Sigmoid colon (tissue), 6 donors: ENCODE measurements at regions not wholly inside any gene's neighbourhood (a gene's known extent, or its start where the extent isn't known, plus 50 kb on each side); places are given as distances from the start of the nearest gene placed in this dataset.

ENCODE experiments used
- DNase-seq: peaks from one replicate; pipeline ENCODE4 v3.0.0-alpha.2; 2019
- H3K27ac ChIP-seq, 4 donors: fragments of 200-600 bp; sonication (generic); one replicate each; pipeline ENCODE4 v1.5.1; 2016 to 2019; ENCODE audit warnings: mild to moderate bottlenecking in 1 of 4
- H3K27me3 ChIP-seq, 3 donors: fragments of 200-600 bp; sonication (generic); one replicate each; pipeline ENCODE4 v1.5.1; 2019; ENCODE audit warnings: mild to moderate bottlenecking in 1 of 3
- H3K36me3 ChIP-seq, 4 donors: fragments of 200-600 bp; sonication (generic); one replicate each; pipeline ENCODE4 v1.5.1; 2016 to 2019
- H3K4me1 ChIP-seq, 4 donors: fragments of 200-600 bp; sonication (generic); one replicate each; pipeline ENCODE4 v1.5.1; 2017 to 2019
- H3K4me3 ChIP-seq, 4 donors: fragments of 200-600 bp; sonication (generic); one replicate each; pipeline ENCODE4 v1.5.1; 2017 to 2019; ENCODE audit warnings: mild to moderate bottlenecking in 2 of 4, moderate library complexity in 1 of 4
- H3K9me3 ChIP-seq, 4 donors: fragments of 200-600 bp in 3 of 4; sonication (generic) in 3 of 4; one replicate each; pipeline versions ENCODE4 v1.5.1 to v1.6.1; 2013 to 2019
- CTCF ChIP-seq, 4 experiments: fragments of 450-650 bp in 3 of 4; fragments of 200-600 bp in 1 of 4; IDR thresholded peaks; one replicate each; pipeline ENCODE4 v1.5.1; 2016 to 2019; ENCODE audit warnings: antibody characterized with exemption in 4 of 4, mild to moderate bottlenecking in 3 of 4, moderate library complexity in 2 of 4
- EP300 ChIP-seq, 4 donors: sonication (generic); formaldehyde crosslinking; IDR thresholded peaks; one replicate each; pipeline ENCODE4 v1.6.1; 2017; ENCODE audit warnings: antibody characterized with exemption in 4 of 4
- POLR2A ChIP-seq, 2 donors: fragments of 450-650 bp; IDR thresholded peaks; one replicate each; pipeline ENCODE4 v1.6.1; 2016; ENCODE audit warnings: antibody characterized with exemption in 2 of 2, mild to moderate bottlenecking in 2 of 2, moderate library complexity in 2 of 2
- POLR2AphosphoS5 ChIP-seq, 4 donors: sonication (generic); formaldehyde crosslinking; IDR thresholded peaks; one replicate each; pipeline ENCODE4 v1.6.1; 2017; ENCODE audit warnings: antibody characterized with exemption in 4 of 4
- WGBS, 2 donors: extraction: QIAGEN DNeasy Blood & Tissue Kit; methylation state at CpG; one replicate each; pipeline ENCODE4 v1.1.7; 2013; 5-methylcytosine and 5-hydroxymethylcytosine counted together
- intact Hi-C: fragments of 100-400 bp; cut with DNase I; formaldehyde crosslinking; loops from one replicate; pipeline ENCODE4 v1.15.1; 2023
- donor health status: healthy with polysubstance abuse.
- donor health status: healthy.

- TF ChIP-seq POLR2AphosphoS5 (IDR thresholded peaks at IDR 0.05) (no peak), CTCF (IDR thresholded peaks at IDR 0.05) (no peak), EP300 (IDR thresholded peaks at IDR 0.05) (no peak), POLR2A (IDR thresholded peaks at IDR 0.05) (no peak)
- intact Hi-C loops, result no loop called here
- DNase-seq, result peak; percentile 41
- Histone ChIP-seq H3K36me3 (no peaks in the 10 kb centered on the region), H3K27ac (no peak overlapping the region), H3K4me3 (no peak overlapping the region), H3K27me3 (peaks cover 7 to 63% (median 29%) of the 10 kb centered on the region in 3 donors), H3K4me1 (no peaks in the 10 kb centered on the region), H3K9me3 (no peaks in the 10 kb centered on the region)
- WGBS, 2 donors, result 89 to 92% methylated on average over 11 of the region's 11 CpGs
Observed at GRCh38 chr16:86962913-86963312, 354.3 kb downstream of the C16orf95 start.

GRCh38 chr16:86963600-86964575 is 353.3 kb downstream of the C16orf95 start:
- peaks cover 7 to 53% (median 24%) of the 10 kb centered on the region in 3 donors for H3K27me3 ChIP-seq
- intact Hi-C loops, result no loop called here
- H3K9me3 ChIP-seq, result no peaks in the 10 kb centered on the region
- TF ChIP-seq CTCF (IDR thresholded peaks at IDR 0.05), result no peak
- TF ChIP-seq EP300 (IDR thresholded peaks at IDR 0.05), result no peak
- TF ChIP-seq POLR2A (IDR thresholded peaks at IDR 0.05), result no peak
- no peak for TF ChIP-seq POLR2AphosphoS5 (IDR thresholded peaks at IDR 0.05)
- no peaks in the 10 kb centered on the region for H3K4me1 ChIP-seq
- WGBS, 2 donors, result 77 to 85% methylated on average over 25 of the region's 25 CpGs
- no peak overlapping the region for H3K27ac ChIP-seq
- no peak for DNase-seq
- H3K36me3 ChIP-seq, result no peaks in the 10 kb centered on the region
- no peak overlapping the region for H3K4me3 ChIP-seq

DNA sequence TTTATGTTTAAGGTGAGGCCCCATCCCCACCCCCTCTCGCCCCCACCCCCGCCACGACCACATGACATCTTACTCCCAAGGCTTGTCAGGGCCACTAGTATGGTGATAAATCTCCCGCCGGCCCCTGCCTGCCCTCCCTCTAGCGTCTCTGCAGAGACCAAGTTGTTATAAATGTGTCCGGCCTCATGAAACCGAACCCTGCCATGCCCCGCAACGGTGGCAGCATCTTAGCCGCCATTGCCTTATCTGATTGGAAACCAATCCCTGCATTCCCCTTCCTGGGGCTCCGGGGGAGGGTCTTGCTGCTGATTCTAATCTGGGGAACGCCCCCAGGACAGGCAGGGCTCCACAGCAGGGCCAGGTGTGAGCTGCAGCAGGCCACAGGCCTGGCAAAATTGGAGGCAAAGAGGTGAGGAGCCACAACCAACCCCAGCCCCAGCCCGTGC is 352.4 kb downstream of the C16orf95 start:
- 80 to 83% methylated on average over 14 of the region's 14 CpGs for WGBS, 2 donors
- H3K4me1 ChIP-seq, result no peaks in the 10 kb centered on the region
- peaks cover under 1 to 44% (median 18%) of the 10 kb centered on the region in 3 donors for H3K27me3 ChIP-seq
- no peak for DNase-seq
- H3K27ac ChIP-seq, result no peak overlapping the region
- H3K36me3 ChIP-seq, result no peaks in the 10 kb centered on the region
- H3K9me3 ChIP-seq, result no peaks in the 10 kb centered on the region
- intact Hi-C loops, result no loop called here
- TF ChIP-seq POLR2AphosphoS5 (IDR thresholded peaks at IDR 0.05) (no peak), CTCF (IDR thresholded peaks at IDR 0.05) (no peak), POLR2A (IDR thresholded peaks at IDR 0.05) (no peak), EP300 (IDR thresholded peaks at IDR 0.05) (no peak)
- no peak overlapping the region for H3K4me3 ChIP-seq

GRCh38 chr16:86965331-86965730 is 351.9 kb downstream of the C16orf95 start:
- no peak for TF ChIP-seq EP300 (IDR thresholded peaks at IDR 0.05)
- TF ChIP-seq CTCF (IDR thresholded peaks at IDR 0.05), result no peak
- no peak for TF ChIP-seq POLR2AphosphoS5 (IDR thresholded peaks at IDR 0.05)
- TF ChIP-seq POLR2A (IDR thresholded peaks at IDR 0.05), result no peak
- Histone ChIP-seq H3K27ac (no peak overlapping the region), H3K4me3 (no peak overlapping the region), H3K27me3 (peaks cover 0 to 40% (median 13%) of the 10 kb centered on the region in 3 donors), H3K9me3 (no peaks in the 10 kb centered on the region), H3K4me1 (no peaks in the 10 kb centered on the region), H3K36me3 (no peaks in the 10 kb centered on the region)
- intact Hi-C loops, result no loop called here
- DNase-seq, result no peak
- 87 to 92% methylated on average over 12 of the region's 12 CpGs for WGBS, 2 donors
